GM13977 (cell line): ENCODE measurements at regions not wholly inside any gene's neighbourhood (a gene's known extent, or its start where the extent isn't known, plus 50 kb on each side); places are given as distances from the start of the nearest gene placed in this dataset.
"Not testable (repeated sequence)": the region's sequence is repeated elsewhere in the genome, so short reads cannot be mapped to it uniquely, and the experiment has no call there.

ENCODE experiments used
- DNase-seq: peaks from one replicate; pipeline ENCODE4 v3.0.0; 2012; ENCODE audit warnings: low spot score
- in situ Hi-C: fragments of 300-500 bp; cut with MboI; formaldehyde crosslinking; loops from one replicate; pipeline ENCODE4 v1.12.0; 2022; ENCODE audit warnings: low sequenced_read_pairs, low pct_unique_long_range_greater_than_20kb, mixed read lengths, inconsistent platforms; ENCODE audit not compliant: unreplicated experiment
- TF ChIP-seq, protein P1 (sequence below): IDR thresholded peaks from 2 replicates; pipeline ENCODE4 v1.5.1; 2012; ENCODE audit warnings: mild to moderate bottlenecking, control low read depth; ENCODE audit not compliant: insufficient read depth; ENCODE audit errors: extremely low read depth, missing control alignments

DNA sequence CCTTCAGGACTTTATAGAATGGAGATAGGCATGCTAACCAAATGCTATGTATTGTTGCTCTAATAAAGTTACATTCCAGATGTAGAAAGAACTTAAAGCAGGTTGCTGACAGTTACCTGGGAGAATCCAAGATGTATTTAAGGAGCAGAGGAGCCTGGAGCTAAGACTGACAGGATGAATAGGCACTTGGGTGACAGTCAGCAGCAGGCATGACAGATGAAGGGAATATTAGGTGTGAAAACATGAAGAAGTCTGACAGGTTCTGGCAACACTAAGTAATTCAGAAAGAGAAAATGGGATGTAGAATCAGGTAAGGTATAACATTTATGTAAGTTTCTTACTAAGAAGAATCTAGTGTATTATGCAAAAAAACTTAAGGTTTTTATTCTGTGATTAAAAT lies 232.0 kb downstream of the DSC3 start:
- in situ Hi-C loops = no loop called here
- DNase-seq = no peak
- TF ChIP-seq, protein P1, sequence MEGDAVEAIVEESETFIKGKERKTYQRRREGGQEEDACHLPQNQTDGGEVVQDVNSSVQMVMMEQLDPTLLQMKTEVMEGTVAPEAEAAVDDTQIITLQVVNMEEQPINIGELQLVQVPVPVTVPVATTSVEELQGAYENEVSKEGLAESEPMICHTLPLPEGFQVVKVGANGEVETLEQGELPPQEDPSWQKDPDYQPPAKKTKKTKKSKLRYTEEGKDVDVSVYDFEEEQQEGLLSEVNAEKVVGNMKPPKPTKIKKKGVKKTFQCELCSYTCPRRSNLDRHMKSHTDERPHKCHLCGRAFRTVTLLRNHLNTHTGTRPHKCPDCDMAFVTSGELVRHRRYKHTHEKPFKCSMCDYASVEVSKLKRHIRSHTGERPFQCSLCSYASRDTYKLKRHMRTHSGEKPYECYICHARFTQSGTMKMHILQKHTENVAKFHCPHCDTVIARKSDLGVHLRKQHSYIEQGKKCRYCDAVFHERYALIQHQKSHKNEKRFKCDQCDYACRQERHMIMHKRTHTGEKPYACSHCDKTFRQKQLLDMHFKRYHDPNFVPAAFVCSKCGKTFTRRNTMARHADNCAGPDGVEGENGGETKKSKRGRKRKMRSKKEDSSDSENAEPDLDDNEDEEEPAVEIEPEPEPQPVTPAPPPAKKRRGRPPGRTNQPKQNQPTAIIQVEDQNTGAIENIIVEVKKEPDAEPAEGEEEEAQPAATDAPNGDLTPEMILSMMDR = no peak

DNA sequence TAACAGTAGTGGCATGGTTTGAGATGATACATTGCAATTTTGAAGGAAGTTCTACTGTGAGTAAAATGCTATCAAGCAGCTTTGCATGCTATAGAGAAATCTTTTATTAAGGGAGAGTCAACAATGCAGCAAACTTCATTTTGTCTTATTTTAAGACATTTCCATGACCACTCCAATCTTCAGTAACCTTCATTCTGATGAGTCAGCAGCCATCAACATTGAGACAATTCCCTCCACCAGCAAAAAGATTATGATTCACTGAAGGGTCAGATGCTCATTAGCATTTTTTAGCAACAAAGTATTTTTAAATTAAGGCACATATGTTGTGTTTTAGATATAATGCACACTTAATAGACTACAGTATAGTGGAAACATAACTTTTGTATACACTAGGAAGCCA lies 235.7 kb downstream of the DSC3 start:
- DNase-seq = no peak
- TF ChIP-seq, protein P1 = no peak
- in situ Hi-C loops = no loop called here

DNA sequence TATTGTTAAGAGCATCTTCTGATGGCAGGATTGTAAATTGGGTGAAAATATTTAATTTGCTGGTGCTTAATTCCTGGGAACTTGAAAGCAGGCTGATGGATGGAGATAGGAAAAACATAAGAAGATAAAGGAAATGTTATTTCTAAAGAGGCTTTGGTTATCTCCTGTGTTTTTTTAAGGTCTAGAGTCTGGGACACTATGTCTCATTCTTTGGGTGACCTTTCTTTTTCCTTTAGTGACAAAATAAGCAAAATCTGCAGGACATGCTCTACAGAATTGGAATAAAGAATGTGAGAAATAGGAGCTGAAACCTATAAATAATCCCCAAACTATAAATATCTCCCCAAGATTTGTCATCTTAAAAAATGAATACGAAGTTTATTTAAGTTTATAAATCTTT lies 241.7 kb downstream of the DSC3 start:
- DNase-seq = no peak
- in situ Hi-C loops = no loop called here

DNA sequence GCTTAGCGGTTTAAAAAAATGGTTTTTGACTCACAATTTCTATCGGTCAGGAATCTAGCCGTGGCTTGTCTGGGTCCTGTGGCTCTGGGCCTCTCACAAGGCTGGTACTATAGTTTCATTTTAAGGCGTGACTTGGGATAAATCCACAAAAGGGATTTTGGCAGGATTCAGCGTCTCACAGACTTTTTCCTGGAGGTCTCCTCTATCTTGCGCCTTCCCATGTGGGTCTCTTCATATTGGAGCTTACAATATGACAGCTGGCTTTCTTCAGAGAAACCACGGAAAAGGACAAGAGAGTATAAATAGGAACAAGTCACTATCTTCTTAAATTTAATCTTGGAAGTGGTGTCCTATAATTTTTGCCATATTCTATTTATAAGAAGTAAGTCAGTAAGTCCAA lies 250.5 kb downstream of the DSC3 start:
- no peak for DNase-seq
- TF ChIP-seq, protein P1 = no peak
- in situ Hi-C loops = no loop called here

More for the DNA sequence above, 241.7 kb downstream of the DSC3 start:
- TF ChIP-seq, protein P1 = no peak

DNA sequence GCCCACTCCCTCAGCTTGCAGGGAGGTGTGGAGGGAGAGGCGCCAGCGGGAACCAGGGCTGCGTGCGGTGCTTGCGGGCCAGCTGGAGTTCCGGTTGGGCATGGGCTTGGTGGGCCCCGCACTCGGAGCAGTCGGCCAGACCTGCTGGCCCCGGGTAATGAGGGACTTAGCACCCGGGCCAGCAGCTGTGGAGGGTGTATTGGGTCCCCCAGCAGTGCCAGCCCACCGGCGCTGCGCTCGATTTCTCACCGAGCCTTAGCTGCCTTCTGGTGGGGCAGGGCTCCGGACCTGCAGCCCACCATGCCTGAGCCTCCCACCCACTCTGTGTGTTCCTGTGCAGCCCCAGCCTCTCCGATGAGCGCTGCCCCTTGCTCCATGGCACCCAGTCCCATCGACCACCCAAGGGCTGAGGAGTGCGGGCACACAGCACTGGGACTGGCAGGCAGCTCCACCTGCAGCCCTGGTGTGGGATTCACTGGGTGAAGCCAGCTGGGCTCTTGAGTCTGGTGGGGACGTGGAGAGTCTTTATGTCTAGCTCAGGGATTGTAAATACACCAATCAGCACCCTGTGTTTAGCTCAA lies 254.0 kb downstream of the DSC3 start:
- in situ Hi-C loops, DNase-seq: not testable (repeated sequence)

DNA sequence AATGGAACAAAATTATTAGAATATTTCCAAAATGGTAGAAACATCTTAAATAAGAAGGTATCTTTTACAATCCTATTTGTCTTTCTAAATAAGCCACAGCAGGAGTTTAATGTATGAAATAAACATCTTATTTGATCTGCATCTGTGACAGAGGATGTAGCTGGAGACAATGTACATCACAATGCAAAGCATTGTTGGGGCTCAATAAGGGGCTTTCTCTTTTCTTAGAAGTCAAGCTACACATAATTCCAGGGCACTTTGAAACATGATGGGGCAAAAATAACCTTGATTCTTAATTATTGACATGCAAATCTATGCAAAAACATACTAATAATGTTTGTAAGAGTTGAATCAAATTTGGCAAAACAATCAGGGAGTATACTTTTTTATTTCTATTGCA lies 255.1 kb downstream of the DSC3 start:
- in situ Hi-C loops = no loop called here
- TF ChIP-seq, protein P1 = no peak
- DNase-seq = no peak

DNA sequence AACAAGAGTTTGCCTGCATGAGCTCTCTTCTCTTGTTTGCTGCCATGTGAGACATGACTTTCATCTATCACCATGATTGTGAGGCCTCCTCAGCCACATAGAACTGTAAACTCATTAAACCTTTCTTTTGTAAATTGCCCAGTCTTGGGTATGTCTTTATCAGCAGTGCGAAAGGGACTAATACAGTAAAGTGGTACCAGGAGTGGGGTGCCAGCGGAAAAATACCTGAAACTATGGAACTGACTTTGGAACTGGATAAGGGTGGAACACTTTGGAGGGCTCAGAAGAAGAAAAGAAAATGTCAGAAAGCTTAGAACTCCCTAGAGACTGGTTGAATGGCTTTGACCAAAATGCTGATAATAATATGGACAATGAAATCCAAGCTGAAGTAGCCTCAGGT lies 260.9 kb downstream of the DSC3 start:
- no peak for DNase-seq
- TF ChIP-seq, protein P1 = no peak
- in situ Hi-C loops = no loop called here
